Suppressor macrophage treated with lipopolysaccharide for 1 hour (primary cell): ENCODE measurements at regions not wholly inside any gene's neighbourhood (a gene's known extent, or its start where the extent isn't known, plus 50 kb on each side); places are given as distances from the start of the nearest gene placed in this dataset.
A peak's percentile ranks its signal among the peaks of the same experiment; 100 is the strongest.
"Not testable (repeated sequence)": the region's sequence is repeated elsewhere in the genome, so short reads cannot be mapped to it uniquely, and the experiment has no call there.

Source experiments
- DNase-seq, 3 donors: peaks; one replicate each; pipeline ENCODE4 v3.0.0-alpha.2; 2020 to 2022

DNA sequence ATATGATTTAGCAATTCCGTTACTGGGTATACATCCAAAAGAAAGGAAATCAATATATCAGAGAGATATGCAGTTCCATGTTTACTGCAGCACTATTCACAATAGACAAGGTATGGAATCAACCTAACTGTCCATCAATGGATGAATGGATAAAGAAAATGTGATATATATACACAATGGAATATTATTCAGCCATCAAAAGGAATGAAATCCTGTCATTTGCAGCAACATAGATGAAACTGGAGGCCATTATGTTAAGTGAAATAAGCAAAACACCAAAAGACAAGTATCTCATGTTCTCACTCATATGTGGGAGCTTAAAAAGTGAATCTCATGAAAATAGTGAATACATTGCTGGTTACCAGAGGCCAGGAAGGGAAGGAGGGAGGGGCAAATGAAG is 390.8 kb downstream of the ZFHX3 start:
- no peak for DNase-seq

DNA sequence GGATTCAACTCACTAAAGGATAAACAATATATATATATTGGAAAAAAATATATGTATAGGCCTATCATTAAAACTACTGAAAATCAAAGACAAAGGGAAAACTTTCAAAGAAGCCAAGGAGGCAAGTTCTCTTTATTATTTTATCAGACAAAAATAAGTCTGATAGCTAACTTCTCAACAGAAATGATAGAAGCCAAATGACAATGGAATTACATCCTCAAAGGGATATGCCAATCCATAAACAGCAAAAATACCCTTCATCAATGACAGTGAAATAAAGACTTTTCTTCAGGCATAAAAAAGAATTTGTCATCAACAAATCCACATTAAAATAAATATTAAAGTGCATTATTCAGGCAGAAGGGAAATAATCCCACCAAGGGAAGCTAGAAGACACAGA is 393.4 kb downstream of the ZFHX3 start:
- no peak for DNase-seq

GRCh38 chr16:72649254-72649944 is 398.5 kb downstream of the ZFHX3 start:
- DNase-seq, result no peak

DNA sequence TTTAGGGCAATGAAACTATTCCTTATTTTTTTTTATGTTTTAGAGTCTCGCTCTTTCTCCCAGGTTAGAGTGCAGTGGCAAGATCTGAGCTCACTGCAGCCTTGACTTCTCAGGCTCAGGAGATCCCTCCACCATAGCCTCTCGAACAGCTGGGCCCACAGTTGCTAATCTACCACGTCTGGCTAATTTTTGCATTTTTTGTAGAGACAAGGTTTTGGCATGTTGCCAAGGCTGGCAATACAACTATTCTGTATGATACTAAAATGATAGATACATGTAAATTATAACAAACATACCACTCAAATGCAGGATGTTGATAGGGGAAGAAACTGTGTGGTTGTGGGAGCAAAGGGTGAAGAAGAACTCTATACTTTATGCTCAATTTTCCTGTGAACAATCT is 401.3 kb downstream of the ZFHX3 start:
- DNase-seq, result no peak

DNA sequence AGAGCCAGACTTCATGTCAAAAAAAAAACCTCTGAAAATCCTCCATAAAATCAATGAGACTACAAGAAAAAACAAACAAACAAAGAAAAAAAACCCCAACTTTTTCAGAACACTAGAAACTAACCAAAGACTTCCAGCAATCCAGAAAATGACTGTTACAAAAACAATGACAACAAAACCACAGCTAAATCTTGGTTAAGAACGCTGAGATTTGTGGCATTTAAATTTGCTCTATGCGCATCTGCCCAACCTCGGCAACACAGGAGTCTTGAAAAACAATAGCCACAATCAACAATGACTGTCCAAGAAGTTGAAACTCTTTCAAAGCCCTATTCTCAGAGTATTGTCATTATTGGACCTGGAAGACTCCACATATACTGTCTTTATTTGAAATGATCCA is 402.4 kb downstream of the ZFHX3 start:
- no peak for DNase-seq

DNA sequence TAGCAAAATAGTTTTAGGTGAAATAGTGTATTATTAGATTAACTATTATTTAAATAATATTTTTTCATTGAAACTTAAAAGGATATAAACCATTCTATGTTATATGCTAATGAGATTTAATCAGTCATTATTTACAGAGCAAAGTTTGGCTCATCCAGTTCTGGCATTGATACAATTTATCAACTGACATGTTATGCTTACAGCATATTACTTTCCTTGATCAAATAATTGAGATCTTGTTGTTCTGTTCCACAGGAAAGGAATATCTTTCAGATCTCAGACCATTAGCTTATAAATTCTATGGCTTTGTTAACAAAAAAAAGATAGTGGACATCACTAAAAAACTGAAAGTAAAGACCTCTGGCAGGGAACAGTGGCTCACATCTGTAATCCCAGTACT is 403.0 kb downstream of the ZFHX3 start:
- no peak for DNase-seq

GRCh38 chr16:72639494-72639893 is 408.4 kb downstream of the ZFHX3 start:
- no peak for DNase-seq

DNA sequence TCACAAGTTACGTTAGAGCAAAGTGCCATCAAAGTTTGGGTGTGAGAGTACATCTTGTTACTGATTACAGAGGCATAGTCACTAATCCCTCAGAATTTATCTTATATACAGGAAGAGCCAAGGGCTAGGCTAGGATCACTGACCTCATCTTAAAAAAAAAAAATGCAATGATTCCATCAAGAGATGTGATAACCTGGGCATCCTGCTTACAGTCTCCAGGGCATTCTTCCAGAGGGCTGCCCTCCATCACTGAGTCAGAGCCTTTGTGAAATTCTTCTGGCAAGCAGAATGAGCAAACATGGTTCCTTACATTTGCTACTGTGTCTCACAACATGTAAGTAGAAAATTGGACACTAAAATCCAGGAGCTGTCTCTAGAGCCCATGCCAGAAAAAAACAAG is 410.6 kb downstream of the ZFHX3 start:
- DNase-seq, result no peak

DNA sequence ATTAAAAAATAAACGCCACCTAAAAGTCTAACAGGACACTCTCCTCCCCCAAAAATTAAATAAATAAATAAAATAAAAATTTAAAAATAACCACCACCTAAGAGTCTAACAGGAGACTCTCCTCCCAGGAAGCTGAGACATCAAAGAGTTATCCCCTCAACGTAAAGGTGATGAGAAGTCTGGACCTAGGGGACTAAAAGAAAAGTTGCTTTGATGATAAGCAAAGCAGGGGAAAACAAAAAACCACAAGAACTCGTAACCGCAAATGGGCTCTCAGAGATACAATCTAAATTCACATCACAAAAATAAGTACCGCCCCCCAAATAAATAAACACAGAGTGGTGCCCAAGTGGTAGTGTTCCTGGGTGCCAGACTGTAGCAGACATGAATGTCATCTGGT is 412.2 kb downstream of the ZFHX3 start:
- DNase-seq, result no peak

DNA sequence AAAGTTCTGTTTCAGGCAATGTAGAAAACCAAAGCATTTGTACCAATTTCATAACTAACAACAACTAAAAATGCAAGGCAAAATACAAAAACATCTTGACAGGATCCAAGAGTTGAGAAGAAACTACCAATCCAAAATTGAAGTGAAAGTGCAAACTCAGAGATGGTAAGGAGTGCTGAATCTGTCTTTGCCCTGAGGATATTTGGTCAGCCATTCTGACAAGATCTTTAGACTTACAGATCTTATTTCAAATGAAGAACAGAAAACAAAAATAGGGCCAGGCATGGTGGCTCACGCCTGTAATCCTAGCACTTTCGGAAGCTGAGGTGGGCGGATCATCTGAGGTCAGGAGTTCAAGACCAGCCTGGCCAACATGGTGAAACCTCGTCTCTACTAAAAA is 412.8 kb downstream of the ZFHX3 start:
- DNase-seq, result no peak

GRCh38 chr16:72627182-72627896 is 420.6 kb downstream of the ZFHX3 start:
- DNase-seq, result not testable (repeated sequence)

DNA sequence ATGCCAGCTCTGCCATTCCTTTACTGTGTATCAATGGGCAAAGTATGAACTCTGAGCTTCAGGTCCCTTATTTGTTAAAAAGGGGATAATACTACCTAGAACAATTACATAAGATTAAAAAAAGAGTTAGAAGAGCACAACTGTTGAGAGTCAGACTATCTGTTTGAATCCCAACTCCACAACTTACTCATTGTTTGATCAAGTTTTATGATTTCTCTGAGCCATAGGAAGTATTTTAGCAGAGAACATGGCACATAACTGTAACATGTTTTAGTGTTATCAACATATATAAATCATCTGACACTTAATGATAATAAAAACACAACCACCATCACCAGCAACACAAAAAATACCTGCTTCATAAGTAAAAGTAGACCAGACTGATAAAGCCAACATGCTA is 421.3 kb downstream of the ZFHX3 start:
- DNase-seq, result no peak

GRCh38 chr16:72621651-72622050 is 426.3 kb downstream of the ZFHX3 start:
- no peak for DNase-seq

GRCh38 chr16:72620853-72621252 is 427.1 kb downstream of the ZFHX3 start:
- no peak for DNase-seq

DNA sequence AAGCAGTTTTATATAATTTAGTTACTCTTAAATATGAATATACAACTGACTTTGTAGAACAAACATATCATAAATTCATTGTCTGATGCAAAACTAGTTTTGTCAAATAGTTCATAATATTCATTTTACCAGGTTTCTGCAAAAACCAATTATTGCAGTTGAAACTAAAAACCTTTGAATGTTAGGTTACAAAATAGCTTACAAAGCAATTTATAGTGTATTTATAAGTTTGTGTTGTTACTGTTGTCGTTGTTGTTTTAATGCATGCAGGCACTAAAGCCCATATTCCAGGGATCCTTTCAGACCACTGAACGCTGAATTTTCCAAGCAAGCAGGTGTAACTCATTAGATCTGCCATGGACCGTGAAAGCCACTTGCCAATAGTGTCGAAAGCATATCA is 427.6 kb downstream of the ZFHX3 start:
- no peak for DNase-seq

GRCh38 chr16:72615856-72616255 is 432.1 kb downstream of the ZFHX3 start:
- no peak for DNase-seq

GRCh38 chr16:72612718-72613117 is 435.2 kb downstream of the ZFHX3 start:
- DNase-seq, result no peak

GRCh38 chr16:72612256-72612655 is 435.7 kb downstream of the ZFHX3 start:
- DNase-seq, result no peak

DNA sequence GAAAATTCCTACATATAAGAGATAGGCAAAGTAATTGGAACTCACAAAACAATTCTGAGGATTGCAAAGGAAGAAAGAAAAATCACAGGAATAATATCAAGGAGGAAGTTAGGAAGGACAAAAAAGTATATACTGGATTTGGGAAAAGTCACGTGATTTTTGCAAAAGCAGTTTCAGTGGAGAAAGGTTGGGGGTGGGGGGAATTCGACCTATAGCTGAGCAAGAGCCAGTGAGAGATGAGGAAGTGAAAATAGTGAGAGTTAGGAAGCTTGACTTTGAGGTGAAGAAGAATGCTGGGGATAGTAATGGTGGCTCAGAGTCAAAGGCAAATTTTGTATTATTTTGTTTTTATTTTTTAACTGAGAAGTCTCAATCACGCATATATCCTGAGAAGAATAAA is 438.0 kb upstream of the PMFBP1 start:
- peak; percentile 21 to 45 (median 35) for DNase-seq

GRCh38 chr16:72609066-72609465 is 437.1 kb upstream of the PMFBP1 start:
- no peak for DNase-seq

DNA sequence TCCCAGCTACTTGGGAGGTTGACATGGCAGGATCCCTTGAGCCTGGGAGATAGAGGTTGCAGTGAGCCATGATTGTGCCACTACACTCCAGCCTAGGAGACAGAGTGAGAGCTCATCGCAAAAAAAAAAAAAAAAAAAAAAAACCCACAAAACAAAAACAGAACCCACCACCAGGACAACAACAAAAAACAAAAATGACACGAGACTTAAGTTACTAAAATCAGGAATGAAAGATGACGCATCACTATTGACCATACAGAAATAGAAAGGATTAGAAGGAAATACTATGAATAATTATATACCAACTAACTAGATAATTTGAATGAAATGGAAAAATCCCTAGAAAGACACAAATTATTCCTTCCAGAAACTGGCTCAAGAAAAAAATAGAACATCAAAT is 432.4 kb upstream of the PMFBP1 start:
- no peak for DNase-seq

DNA sequence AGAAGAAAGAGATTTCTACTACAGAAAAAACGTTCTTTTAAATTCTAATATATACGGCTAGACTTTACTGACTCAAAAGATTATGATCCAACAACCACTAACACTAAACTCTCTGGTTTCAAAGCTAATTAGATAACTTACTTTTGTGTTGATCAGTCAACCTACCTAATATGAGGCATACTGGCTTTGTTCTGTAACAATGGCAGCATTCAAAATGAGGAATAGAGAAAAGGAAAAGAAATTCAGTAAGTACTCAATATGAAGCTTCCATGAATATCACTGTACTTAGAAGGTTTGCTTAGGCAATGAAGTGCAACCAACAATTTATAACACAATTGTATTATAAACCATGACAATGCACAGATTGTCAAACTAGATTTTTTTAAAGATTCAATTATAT is 430.5 kb upstream of the PMFBP1 start:
- no peak for DNase-seq

DNA sequence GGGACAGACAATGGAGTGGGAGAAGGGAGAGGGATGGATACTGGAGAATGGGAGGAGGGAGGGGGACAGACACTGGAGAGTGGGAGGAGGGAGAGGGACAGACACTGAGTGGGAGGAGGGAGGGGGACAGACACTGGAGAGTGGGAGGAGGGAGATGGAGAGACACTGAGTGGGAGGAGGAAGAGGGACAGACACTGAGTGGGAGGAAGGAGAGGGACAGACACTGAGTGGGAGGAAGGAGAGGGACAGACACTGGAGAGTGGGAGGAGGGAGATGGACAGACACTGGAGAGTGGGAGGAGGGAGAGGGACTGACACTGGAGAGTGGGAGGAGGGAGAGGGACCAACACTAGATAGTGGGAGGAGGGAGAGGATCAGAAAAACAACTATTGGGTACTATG is 426.7 kb upstream of the PMFBP1 start:
- no peak for DNase-seq

DNA sequence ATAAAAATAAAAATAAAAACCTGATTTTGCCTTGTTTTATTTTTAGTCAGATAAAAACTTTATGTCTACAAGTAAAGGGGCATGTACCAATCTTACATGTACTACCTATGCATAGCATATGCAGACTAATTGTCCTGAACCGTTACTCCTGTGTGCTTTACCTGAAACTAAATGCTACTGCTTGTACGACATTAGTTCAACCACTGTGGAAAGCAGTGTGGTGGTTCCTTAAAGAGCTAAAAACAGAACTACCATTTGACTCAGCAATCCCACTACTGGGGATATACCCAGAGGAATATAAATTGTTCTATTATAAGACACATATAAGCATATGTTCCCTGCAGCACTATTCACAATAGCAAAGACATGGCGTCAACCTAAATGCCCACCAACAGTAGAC is 426.0 kb upstream of the PMFBP1 start:
- DNase-seq, result no peak

DNA sequence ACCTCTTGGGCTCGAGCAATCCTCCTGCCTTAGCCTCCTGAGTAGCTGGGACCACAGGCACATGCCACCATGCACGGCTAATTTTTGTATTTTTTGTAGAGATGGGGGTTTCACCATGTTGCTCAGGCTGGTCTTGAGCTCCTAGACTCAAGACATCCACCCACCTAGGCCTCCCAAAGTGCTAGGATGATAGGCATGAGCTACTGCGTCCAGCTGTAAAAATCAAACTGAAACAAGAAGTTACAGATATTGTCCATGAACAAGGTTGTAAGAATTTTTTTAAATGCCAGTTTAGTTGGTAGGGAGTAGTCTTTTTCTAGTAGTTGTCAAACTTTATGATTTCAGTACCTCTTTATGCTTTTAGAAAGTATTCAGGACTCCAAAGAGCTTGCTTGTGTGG is 424.4 kb upstream of the PMFBP1 start:
- no peak for DNase-seq
